ENCODE measurements at regions not wholly inside any gene's neighbourhood (a gene's known extent, or its start where the extent isn't known, plus 50 kb on each side); places are given as distances from the start of the nearest gene placed in this dataset.

- no peak for DNase-seq
Measured at GRCh38 chr5:73307645-73308355, 134.8 kb downstream of the TMEM174 start.

GRCh38 chr5:73306741-73307275 lies 133.8 kb downstream of the TMEM174 start:
- DNase-seq, result no peak

GRCh38 chr5:73306078-73306719 lies 133.2 kb downstream of the TMEM174 start:
- no peak for DNase-seq

- DNase-seq, result no peak
Measured at GRCh38 chr5:73305386-73305785, 132.4 kb downstream of the TMEM174 start.

- no peak for DNase-seq
Measured at GRCh38 chr5:73304381-73304780, 131.4 kb downstream of the TMEM174 start.

GRCh38 chr5:73303148-73304079 lies 130.4 kb downstream of the TMEM174 start:
- DNase-seq, result no peak

- no peak for DNase-seq
Measured at GRCh38 chr5:73302797-73303147, 129.8 kb downstream of the TMEM174 start.

GRCh38 chr5:73301208-73301901 lies 128.4 kb downstream of the TMEM174 start:
- DNase-seq, result no peak

GRCh38 chr5:73300337-73301207 lies 127.6 kb downstream of the TMEM174 start:
- DNase-seq, result no peak

- DNase-seq, result no peak
Measured at GRCh38 chr5:73299665-73300336, 126.8 kb downstream of the TMEM174 start.

GRCh38 chr5:73298772-73299630 lies 126.0 kb downstream of the TMEM174 start:
- DNase-seq, result peak in 1 of 5 experiments; percentile 47

- DNase-seq, result no peak
Measured at GRCh38 chr5:73298251-73298771, 125.3 kb downstream of the TMEM174 start.

- DNase-seq, result no peak
Measured at GRCh38 chr5:73297430-73297829, 124.4 kb downstream of the TMEM174 start.

GRCh38 chr5:73296772-73297171 lies 123.8 kb downstream of the TMEM174 start:
- no peak for DNase-seq

- no peak for DNase-seq
Measured at GRCh38 chr5:73295921-73296320, 122.9 kb downstream of the TMEM174 start.

- no peak for DNase-seq
Measured at GRCh38 chr5:73295447-73295846, 122.5 kb downstream of the TMEM174 start.

- DNase-seq, result no peak
Measured at GRCh38 chr5:73292816-73293459, 119.9 kb downstream of the TMEM174 start.

- DNase-seq, result no peak
Measured at GRCh38 chr5:73291873-73292272, 118.9 kb downstream of the TMEM174 start.

GRCh38 chr5:73290242-73290641 lies 117.2 kb downstream of the TMEM174 start:
- no peak for DNase-seq
